ENCODE measurements at regions not wholly inside any gene's neighbourhood (a gene's known extent, or its start where the extent isn't known, plus 50 kb on each side); places are given as distances from the start of the nearest gene placed in this dataset.
"Not testable (repeated sequence)": the region's sequence is repeated elsewhere in the genome, so short reads cannot be mapped to it uniquely, and the experiment has no call there.

DNA sequence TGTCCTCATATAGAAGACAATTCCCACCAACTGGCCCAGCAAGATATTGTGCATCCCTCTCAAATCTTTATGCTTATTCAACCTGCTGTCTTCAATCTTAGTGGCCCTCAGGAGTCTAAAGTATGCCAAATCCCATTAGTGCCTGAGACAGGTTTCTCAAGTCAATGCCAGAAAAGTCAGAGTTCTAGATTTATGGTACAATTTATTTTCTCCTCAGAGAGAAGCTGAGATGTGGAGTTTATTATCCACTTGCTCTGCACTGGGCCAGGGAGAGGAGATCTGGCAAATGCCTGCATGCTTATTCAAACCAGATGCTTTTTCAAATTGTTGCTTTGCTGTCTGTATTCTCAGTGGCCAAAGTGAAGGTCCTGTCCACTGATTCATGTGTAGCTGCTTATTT is 825.2 kb downstream of the METTL4 start:
- DNase-seq, result no peak

DNA sequence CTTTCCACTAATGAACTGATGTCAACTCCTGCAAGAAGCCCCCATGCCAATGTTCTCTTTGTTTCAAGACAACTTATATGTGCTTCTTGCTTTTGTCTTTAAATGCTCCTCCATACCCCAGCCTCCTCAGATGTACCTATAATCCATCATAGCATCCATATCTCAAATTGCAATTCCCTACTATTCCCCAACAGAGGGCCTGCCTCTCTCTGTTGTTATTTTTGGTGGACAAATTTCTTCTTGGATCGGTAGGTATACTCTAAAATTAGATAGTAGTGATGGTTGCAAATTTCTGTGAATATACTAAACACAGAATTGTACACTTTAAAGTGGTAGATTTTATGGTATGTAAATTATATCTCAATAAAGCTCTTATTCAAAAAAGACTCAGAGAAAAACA is 820.1 kb downstream of the METTL4 start:
- DNase-seq, result no peak

DNA sequence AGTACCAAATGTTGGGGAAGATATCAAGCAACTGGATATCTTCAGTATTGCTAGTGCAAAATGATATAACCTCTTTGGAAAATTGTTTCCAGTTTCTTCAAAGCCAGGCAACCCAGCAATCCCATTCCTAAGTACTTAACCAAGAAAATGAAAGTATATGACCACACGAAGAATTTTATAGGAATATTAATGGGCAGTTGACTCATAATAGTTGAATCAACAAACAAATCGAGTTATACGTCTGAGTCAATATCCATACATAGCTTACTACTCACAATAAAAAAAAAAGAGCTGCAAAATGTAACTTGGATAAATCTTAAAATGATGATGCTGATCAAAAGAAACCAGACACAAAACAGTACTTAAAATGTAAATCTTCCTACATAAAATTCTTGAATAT is 810.4 kb downstream of the METTL4 start:
- DNase-seq, result no peak

DNA sequence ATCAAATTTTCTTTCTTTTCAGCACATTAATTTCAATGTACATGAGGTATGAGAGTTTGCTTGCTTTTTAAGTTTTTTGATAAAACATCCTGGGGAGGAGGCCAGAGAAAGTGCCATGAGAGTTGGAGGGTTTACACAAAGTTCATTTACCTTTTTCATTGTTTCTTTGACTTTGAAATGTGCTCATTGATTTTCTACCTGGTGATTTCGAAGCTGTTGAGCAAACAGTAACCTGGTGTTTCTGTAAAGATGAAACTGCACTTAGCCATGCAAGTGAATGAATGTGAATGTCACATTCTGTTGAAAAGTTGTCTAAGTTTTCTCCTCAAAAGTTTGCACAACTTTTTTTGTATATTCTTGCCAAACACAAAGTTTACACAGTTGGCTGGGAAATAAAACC is 797.0 kb downstream of the METTL4 start:
- DNase-seq, result no peak

DNA sequence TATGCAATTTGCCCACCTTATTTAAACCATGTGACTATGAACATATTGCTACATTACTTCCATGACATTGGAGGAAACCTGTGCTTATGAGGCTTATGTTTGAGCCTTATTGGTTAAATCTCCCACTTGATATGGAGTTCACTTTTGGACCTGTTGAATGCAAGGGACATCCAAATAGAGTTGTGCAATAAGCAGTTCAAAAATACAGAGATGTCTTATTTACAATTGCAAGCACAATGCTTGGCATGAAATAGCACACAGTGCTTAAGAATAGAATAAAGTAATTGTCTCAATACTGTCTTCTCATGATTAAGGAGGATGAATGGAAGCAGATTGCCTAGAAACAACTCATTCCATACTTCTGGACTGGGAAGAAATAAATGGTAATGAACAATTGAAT is 793.5 kb downstream of the METTL4 start:
- DNase-seq, result no peak

DNA sequence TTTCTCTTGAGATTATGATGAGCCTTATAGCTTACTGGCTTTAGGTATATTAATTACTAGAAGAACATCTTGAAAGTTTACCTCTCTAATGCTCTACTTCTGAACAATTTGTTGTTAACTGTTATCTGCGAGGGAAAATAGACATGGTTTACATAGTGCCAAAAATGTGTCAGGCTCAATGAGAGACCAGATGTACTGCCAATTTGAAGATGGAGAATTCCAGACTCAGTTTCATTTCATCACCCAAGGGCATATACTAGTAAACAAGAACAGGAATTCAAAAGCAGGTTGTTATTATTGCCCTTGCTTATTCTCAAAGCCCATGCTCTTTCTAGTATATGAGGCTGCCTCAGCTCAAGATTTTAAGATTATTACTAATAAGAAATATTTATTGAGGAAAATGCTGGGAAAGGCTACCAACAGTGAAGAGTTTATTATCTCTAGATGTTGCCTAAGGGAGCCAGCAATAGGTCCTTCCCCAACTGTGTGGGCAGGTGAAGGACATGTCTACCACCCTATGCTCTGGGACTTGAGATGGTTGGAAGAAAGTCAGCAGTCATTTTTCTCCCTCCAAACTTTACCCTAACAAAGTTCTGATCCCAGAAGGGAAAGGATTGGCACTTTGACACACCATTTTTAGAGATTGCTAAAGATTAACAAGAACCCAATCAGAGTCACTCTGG is 792.7 kb downstream of the METTL4 start:
- no peak for DNase-seq

DNA sequence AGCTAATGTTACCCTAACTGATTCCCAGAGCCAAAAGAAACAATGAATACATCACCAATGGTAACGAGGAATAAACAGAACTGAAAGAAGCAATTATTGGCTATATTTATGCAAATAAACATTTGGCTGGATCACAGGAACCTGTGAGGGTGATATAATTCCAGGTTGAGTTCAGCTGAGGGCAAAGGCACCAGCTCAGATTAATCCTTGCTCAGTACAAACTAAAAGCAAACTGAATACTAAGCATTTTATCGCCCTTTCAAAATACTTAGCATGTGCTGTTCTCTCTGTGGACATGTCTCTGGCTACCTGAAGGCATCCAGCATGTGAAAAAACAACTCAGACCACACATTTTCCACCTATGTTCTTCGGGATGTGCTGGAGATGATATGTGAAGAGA is 791.7 kb downstream of the METTL4 start:
- DNase-seq, result no peak

DNA sequence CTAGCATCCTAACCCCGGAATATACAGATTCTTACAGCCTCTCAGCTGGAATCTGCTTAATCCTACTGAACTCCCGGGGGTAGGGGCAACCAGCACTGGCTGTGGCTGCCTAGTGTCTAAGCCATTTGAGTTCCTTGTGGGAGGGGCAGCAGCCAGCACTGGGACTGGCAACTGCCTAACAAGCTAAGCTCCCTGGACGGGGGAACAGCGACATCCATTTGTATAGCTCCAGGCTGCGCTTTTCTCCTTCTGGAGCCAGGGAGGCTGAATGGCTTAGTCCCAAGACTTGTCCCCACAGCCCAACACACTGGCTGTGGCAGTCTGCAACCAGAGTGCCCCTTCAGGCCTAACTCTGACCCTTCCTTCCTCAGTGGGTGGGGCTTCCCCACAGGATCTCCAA is 787.2 kb downstream of the METTL4 start:
- DNase-seq, result no peak

DNA sequence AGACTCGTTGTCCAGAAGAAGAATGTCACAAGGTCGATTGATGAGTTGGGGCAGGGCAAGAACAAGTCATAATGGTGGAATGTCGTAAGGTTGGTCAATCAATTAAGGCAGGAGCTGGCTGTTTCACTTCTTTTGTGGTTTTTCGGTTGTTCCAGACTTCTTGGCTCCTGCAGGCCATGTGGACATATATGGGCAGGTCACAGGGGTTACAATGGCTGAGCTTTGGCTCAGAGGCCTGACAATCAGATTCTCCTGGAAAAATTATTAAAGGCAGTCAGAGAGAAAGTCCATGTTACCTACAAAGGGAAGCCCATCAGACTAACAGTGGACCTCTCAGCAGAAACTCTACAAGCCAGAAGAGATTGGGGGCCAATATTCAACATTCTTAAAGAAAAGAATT is 785.3 kb downstream of the METTL4 start:
- DNase-seq, result not testable (repeated sequence)

DNA sequence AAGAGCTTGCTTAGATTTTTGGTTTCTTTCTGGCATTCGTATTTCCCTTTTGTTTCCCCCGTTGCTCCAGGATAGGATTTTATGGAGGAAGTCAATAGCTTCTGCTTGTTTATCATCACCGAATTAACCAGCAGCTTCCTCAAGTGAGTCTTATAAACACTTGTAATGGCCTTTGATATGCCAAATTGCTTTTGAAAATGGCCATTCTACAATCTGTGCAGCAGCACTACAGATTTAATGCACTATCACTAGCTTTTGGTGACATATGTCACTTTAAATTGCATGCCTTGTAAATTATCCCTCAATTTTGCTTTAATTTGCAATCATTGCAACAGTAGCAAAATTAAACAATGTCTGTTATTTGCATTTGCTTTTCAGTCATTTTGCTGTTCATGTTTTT is 774.7 kb downstream of the METTL4 start:
- no peak for DNase-seq

DNA sequence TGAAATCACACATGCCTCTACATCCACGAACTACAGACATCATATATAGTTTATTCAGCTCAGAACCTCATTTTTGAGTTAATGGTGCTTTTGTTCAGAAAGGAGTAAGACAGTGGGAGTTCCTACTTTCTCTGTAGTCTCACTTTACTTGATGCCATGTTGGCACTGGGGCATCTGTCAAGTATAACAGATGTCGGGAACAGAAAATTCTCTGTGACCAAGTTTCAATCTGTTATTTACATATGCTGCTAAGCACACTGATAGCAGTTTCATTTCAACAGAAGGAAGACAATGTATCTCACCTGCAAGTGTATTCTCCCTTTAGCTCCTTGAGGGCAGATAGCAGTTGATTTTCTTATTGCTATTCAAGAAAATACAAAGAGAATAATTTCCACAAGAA is 774.1 kb downstream of the METTL4 start:
- DNase-seq, result no peak

DNA sequence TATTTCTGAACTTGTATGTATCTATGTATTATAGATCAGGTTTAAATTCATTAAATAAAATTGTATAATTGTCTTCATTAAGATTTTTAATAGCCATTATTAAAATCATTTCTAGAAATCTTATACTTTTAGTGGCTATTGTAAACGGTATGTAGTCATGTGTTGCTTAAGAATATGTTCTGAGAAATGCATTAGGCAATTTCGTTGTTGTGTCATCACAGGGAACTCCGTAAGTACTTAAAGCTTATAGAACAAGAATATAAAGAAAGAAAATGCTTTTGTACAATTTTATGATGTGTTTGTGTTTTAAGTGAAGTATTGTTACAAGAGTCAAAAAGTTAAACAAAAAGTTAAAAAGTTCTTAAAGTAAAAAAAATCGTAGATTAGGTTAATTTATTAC is 765.8 kb downstream of the METTL4 start:
- DNase-seq, result no peak

DNA sequence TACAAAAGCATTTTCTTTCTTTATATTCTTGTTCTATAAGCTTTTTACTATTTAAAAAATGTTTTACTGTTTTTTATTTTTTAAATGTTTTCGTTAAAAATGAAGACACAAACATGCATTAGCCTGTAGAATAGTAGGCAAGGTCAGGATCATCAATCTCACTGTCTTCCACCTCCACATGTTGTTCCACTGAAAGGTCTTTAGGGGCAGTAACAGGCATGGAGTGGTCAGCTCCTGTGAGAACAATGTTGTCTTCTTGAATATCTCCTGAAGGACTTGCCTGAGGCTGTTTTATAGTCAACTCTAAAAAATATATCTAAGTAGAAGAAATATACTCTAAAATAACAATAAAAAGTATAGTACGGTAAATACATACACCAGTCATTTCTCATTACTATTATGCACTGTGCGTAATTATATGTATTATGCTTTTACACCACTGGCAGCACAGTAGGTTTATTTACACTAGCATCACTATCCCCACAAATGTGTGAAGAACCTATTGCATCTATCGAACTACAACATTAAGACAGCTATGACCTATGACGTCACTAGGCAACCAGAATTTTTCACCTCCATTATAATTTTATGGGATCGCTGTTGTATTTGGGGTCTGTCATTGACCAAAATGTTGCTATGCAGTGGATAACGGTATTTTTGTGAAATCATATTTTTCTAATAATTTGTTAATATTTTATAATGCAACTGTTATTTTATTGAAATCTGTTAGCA is 764.3 kb downstream of the METTL4 start:
- no peak for DNase-seq

DNA sequence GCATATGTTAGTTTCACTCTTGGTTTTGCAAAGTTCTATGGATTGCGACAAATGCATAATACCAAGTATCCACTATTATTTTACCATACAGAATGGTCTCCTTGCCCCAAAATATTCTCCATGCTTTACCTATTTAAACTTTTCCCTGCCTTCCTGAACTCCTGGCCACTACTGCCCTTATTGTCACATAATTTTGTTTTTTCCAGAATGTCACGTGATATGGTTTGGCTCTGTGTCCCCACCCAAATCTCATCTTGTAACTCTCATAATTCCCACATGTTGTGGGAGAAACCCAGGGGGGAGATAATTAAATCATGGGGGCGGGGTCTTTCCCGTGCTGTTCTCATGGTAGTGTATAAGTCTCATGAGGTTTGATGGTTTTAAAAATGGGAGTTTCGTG is 760.0 kb downstream of the METTL4 start:
- DNase-seq, result no peak

DNA sequence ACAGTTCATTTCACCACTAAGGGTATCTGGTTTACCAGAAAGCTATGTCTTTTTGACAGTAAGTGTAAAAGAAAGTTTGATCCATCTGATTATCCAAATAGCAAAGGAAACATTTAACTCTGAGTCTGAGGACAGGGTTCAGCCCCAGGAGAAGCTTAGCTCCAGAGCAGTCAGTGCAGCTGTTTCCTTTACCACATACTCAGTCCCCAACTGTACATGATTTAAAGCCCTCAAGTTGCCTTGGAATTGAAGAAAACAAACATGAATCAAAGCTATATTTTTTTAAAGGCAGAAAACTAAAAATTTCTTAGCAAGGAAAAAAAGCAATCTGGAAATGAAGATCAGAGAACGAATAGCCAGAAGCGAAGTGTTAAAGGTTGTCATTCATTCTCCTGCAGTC is 746.0 kb downstream of the METTL4 start:
- no peak for DNase-seq

DNA sequence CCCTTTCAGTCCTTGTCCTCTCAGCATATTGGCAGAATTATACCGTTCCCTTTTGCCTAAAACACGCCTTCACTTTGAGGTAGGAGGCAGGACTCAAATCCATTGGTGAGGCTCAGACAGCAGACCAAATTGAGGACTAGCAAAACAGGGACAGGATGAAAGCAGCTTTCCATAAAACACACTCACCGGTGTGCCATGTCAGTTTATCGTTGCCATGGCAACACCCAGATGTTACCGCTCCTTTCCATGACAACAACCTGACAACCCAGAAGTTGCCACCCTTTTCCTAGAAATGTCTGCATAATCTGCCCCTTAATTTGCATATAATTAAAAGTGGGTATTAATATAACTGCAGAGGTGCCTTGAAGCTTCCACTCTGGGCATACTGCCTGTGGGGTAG is 730.4 kb downstream of the METTL4 start:
- no peak for DNase-seq

DNA sequence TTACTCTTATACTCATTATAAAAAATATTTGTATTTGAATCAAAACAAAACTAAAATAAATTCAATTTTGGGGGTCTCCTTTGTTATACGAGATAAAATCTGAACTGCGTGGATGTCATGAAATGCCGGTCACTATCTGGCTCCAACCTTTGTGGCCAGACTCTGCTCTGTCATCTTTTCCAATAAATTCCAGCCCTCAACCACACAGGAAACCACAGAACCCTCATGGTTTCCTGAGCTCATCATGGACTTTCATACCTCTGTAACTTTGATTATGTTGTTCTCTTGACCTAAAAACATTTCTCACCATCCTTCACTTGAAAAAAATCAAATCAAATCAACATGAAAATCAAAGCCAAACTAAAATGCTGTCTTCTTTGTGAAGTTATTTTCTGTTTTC is 724.7 kb downstream of the METTL4 start:
- DNase-seq, result no peak

DNA sequence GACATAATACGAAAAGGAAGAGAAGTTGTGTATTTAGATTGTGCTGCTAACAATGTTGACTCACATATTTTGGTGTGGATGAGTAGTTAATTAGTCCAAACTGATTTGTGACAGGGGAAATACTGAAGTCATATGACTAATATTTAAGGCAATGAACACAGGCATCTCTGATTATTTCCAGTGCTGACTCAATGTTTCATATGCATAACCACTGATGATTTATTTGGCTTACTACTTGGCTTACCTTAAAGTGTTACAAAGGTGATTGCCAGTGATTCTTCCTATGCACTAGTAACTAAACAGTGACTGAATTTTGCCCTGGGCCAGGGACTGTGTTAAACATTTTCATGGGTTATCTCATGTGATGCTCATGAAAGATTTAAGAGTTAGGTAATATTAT is 722.6 kb downstream of the METTL4 start:
- no peak for DNase-seq

DNA sequence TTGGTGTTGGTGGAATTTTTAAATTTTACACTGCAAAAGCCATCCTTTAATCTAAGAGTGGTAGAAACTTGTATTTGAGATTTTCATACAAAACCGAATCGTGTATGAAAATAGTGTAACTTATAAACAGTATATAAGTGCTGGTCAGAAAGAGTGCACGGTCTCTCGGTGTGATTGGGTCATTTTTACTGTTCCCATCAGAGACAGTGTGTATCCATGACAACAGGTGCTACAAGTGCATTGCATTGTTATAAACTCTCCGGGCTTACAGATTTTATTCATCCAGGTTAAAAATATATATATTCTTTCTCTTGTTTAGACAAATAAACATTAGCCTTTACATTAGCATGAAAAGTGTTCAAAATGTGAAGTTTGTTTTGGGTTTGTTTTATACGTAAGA is 721.9 kb downstream of the METTL4 start:
- no peak for DNase-seq

DNA sequence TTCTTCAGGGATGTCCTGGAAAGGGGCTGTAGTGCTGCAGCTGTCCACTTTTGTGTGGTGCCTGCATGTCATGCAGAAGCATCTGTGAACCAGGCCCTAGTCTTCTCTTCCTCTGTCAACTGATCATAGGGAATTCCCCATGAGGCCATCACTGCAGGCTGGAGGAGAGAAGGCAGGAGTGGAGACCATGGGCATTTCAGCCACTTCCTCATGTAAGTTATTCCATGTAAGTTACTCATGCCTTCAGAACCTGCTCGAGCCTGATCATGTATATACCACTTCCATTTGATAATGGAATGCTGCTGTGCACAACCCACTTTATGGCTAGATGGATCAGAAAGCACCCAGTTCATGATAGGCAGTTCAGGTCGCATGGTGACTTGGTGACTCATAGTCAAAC is 714.0 kb downstream of the METTL4 start:
- not testable (repeated sequence) for DNase-seq

DNA sequence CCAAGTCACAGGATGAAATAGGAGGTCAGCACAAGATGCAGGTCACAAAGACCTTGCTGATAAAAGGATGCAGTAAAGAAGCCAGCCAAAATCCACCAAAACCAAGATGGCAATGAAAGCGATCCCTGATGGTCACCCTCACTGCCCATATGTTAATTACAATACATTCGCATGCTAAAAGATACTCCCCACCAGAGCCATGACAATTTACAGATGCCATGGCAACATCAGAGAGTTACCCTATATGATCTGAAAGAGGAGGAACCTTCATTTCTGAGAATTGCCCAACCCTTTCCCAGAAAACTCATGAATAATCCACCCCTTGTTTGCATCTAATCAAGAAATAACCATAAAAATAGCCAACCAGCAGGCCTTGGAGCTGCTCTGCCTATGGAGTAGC is 709.8 kb downstream of the METTL4 start:
- DNase-seq, result no peak

DNA sequence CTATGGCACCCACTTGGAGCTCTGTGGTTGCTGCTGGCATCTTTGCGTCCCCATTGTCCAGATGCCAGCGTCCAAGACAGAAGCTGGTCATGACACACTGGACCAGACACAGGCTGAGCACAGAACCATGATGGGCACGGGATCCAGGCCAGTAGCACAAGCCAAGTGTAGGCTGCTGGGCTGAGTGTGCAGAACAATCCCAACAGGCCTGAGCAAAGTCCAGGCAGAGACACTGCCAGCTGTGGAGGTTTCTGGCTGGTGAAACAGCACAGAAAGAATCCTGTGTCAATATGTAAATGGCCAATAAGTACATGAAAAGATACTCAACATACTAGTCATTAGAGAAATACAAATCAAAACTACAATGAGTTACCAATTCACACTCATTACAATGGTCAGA is 705.4 kb downstream of the METTL4 start:
- DNase-seq, result no peak

DNA sequence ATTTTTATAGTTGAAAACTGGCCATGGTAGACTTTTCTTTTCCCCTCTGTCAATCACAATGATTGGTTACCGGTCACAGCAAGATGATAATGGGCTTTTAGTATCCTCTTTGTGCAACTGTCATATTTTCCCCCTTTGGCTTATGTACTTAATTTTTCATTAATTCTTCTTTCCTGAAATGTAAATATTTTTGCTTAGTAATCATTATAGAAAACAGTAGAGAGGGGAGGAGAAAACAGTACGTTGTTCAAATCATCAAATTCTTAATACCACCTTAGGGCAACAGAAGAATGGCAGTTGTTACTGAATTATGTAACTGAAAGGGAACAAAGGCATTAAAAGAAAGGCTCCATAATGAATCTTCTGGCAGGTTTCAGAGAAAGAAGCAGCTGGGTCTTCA is 699.0 kb downstream of the METTL4 start:
- DNase-seq, result no peak

DNA sequence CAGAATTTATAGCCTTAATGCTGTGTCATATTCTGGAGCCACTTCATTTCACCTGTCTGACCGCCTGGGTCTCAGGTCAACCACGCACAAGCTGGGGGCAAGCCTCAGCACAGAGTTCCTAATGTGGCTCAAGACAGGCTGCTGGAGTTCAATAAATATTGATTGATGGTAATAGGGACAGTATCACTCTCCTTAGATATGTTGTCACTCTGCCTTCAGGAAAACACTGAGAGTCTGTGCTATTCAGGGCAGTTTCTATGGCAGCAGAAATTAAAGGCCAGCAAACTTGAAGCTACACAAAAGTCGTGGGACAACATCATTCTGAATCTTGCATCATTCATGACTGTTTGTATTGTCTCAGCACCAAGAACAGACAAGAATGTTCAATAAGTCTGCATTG is 696.1 kb downstream of the METTL4 start:
- no peak for DNase-seq

DNA sequence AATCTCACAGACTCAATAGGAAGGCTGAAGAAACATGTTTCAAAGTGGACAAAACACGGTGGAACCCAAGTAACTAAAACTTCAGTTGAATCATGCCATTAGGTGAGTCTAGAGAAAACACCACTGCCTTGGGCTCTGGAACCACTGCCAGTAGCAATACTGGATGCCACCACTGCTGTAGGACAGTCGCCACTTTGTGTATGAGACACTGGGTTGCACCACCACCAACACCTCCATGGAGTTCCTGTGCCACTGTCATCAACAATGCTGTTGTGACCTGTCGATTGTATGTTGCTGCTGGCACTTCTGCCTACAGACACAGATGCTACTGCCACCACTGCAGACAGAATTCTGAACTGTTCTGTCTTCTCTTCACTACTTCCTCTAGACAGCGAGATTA is 686.7 kb downstream of the METTL4 start:
- no peak for DNase-seq

All from HCEC 1CT (cell line).